ENCODE measurements at regions not wholly inside any gene's neighbourhood (a gene's known extent, or its start where the extent isn't known, plus 50 kb on each side); places are given as distances from the start of the nearest gene placed in this dataset.

- Mint-ChIP-seq H3K9me3 (peaks cover 14% of the 10 kb centered on the region), H3K36me3 (ENCODE audit: low read depth) (no peaks in the 10 kb centered on the region), H3K27ac (no peak overlapping the region), H3K4me1 (no peaks in the 10 kb centered on the region), H3K27me3 (no peaks in the 10 kb centered on the region), H3K4me3 (no peak overlapping the region)
- DNase-seq (no peak), ATAC-seq (no peak)
These were observed 1327.9 kb downstream of the BRINP3 start for GRCh38 chr1:189149547-189150375.

DNA sequence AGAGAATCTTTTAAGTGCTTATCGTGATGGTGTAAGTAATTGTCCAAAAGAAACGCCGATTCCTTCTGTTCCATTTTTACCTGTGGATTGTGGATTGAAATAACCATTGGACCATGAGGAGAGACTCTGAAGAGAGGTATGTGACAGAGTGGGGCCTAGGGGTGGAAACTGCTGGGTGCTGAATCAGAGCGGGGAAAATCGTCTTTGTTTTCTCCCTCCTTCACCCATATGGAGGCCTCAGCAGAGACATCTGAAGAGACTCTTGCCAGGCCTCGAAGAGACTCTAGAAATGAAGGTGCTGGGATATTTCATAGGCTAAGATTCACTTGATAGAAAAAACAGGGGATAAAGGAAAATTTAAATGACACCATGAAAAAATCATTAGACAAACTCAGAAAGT is 1327.0 kb downstream of the BRINP3 start:
- Mint-ChIP-seq H3K4me3 (no peak overlapping the region), H3K9me3 (peaks cover 10% of the 10 kb centered on the region), H3K4me1 (no peaks in the 10 kb centered on the region), H3K27ac (no peak overlapping the region), H3K27me3 (no peaks in the 10 kb centered on the region), H3K36me3 (ENCODE audit: low read depth) (no peaks in the 10 kb centered on the region)
- DNase-seq (no peak), ATAC-seq (no peak)

DNA sequence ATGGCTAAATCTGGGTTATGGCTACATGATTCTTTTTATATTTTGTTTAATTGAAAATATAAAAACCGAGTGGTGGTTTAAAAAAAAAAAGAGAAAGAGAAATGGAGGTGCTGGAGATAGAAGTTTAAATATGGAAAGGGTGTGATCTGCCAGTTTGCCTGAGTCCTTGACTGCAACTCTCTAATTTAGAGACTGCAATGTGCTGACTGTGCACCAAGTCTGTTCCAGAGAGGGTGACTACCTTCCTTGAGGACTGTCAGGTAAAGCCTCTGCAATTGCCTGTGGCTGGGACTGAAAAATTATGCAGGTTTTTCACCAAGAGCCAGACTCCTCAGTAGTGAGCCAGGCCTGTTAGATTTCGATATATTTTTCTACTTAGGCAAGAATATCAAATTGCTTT is 1326.3 kb downstream of the BRINP3 start:
- Mint-ChIP-seq H3K4me1 (no peaks in the 10 kb centered on the region), H3K9me3 (peaks cover 14% of the 10 kb centered on the region), H3K4me3 (no peak overlapping the region), H3K27ac (no peak overlapping the region), H3K36me3 (ENCODE audit: low read depth) (no peaks in the 10 kb centered on the region), H3K27me3 (no peaks in the 10 kb centered on the region)
- ATAC-seq (no peak), DNase-seq (no peak)

DNA sequence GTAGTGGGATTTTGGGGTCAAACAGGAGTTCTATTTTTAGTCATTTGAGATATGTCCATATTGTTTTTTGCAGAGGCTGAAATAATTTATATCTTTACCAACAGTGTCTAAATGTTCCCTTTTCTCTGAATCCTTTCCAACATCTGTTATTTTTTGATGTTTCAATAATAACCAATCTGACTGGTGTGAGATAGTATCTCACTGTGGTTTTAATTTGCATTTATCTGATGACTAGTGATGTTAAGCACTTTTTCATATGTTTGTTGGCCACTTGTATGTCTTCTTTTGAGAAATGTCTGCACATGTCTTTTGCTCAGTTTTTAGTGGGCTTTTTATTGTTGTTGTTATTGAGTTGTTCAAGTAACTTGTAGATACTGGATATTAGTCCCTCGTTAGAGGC is 1325.0 kb downstream of the BRINP3 start:
- H3K27ac Mint-ChIP-seq = no peak overlapping the region
- H3K4me1 Mint-ChIP-seq = no peaks in the 10 kb centered on the region
- no peaks in the 10 kb centered on the region for H3K27me3 Mint-ChIP-seq
- H3K4me3 Mint-ChIP-seq = no peak overlapping the region
- H3K36me3 Mint-ChIP-seq (ENCODE audit: low read depth) = no peaks in the 10 kb centered on the region
- no peak for DNase-seq
- no peak for ATAC-seq
- H3K9me3 Mint-ChIP-seq = peaks cover 20% of the 10 kb centered on the region

GRCh38 chr1:189158155-189158554 is 1319.5 kb downstream of the BRINP3 start:
- Mint-ChIP-seq H3K36me3 (ENCODE audit: low read depth) (no peaks in the 10 kb centered on the region), H3K9me3 (peaks cover 20% of the 10 kb centered on the region), H3K27ac (no peak overlapping the region), H3K4me3 (no peak overlapping the region), H3K4me1 (no peaks in the 10 kb centered on the region), H3K27me3 (no peaks in the 10 kb centered on the region)
- ATAC-seq (no peak), DNase-seq (no peak)

DNA sequence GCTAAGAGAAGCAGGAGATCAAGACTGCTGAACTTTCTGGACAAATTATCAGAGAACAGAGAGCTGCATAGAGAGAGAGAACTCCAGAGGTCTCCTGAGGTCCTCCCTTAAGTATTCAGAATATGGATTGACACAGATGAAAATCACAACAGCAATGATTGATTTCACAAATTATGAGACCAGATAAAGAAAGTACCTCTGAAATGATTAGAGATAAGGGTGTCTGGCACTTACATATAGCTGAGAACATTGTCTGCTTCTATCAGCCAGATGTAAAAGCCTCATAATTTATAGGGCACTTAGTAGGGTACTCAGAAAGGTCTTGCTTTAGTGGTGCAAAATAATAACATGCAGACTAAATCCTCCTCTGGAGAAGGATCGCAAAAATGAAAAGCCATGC is 1301.8 kb downstream of the BRINP3 start:
- no peak for DNase-seq
- H3K4me1 Mint-ChIP-seq = no peaks in the 10 kb centered on the region
- H3K27me3 Mint-ChIP-seq = no peaks in the 10 kb centered on the region
- no peaks in the 10 kb centered on the region for H3K36me3 Mint-ChIP-seq (ENCODE audit: low read depth)
- H3K9me3 Mint-ChIP-seq = peaks cover 17% of the 10 kb centered on the region
- ATAC-seq = no peak
- H3K4me3 Mint-ChIP-seq = no peak overlapping the region
- H3K27ac Mint-ChIP-seq = no peak overlapping the region

DNA sequence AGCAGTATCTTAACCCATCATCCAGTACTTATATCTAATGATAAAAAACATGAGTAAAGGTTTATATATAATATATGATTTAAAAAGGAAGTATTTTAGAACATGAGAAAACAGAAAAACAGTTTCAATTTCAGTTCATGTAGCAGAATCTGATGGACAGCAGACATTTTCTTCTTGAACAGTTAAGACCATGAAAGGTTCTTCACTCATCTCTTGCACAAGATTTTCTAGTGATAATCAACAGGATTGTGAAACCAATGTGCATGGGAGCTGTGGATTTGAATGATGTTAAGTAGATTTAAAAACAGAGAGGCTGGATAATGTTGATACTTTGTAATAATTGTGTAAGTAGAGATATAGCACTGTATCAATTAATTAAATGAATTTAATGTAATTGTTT is 1297.6 kb downstream of the BRINP3 start:
- Mint-ChIP-seq H3K4me3 (no peak overlapping the region), H3K4me1 (no peaks in the 10 kb centered on the region), H3K27ac (no peak overlapping the region), H3K27me3 (no peaks in the 10 kb centered on the region), H3K9me3 (peaks cover 13% of the 10 kb centered on the region), H3K36me3 (ENCODE audit: low read depth) (no peaks in the 10 kb centered on the region)
- ATAC-seq (no peak), DNase-seq (no peak)

GRCh38 chr1:189185097-189185496 is 1292.6 kb downstream of the BRINP3 start:
- Mint-ChIP-seq H3K9me3 (peaks cover 21% of the 10 kb centered on the region), H3K27me3 (no peaks in the 10 kb centered on the region), H3K27ac (no peak overlapping the region), H3K4me1 (no peaks in the 10 kb centered on the region), H3K36me3 (ENCODE audit: low read depth) (no peaks in the 10 kb centered on the region), H3K4me3 (no peak overlapping the region)
- ATAC-seq = no peak
- no peak for DNase-seq

- Mint-ChIP-seq H3K4me3 (no peak overlapping the region), H3K4me1 (no peaks in the 10 kb centered on the region), H3K9me3 (peaks cover 8% of the 10 kb centered on the region), H3K27me3 (no peaks in the 10 kb centered on the region), H3K27ac (no peak overlapping the region), H3K36me3 (ENCODE audit: low read depth) (no peaks in the 10 kb centered on the region)
- no peak for ATAC-seq
- no peak for DNase-seq
These were observed 1284.7 kb downstream of the BRINP3 start for GRCh38 chr1:189192741-189193520.

DNA sequence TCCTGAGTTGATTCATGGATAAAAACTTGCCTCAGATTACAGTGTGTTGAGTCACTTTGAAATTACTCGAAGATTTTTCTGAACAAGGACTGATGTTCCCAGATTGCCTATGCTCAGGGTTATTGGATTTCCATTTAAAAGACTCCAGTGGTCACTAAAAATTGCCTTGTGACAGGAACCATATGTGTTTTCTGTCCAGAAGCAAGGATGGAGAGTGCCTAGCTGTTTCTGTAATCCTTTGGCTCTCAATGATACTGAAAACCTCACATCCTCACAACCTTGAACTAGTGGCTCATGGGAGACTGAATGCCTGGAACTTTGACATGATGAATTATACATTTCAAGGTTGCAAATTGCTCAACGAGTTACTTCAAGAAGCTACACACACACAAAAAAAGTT is 1271.8 kb downstream of the BRINP3 start:
- H3K4me3 Mint-ChIP-seq = no peak overlapping the region
- no peaks in the 10 kb centered on the region for H3K36me3 Mint-ChIP-seq (ENCODE audit: low read depth)
- H3K4me1 Mint-ChIP-seq = no peaks in the 10 kb centered on the region
- H3K27me3 Mint-ChIP-seq = no peaks in the 10 kb centered on the region
- ATAC-seq = no peak
- H3K9me3 Mint-ChIP-seq = peaks cover 12% of the 10 kb centered on the region
- H3K27ac Mint-ChIP-seq = no peak overlapping the region
- DNase-seq = no peak

GRCh38 chr1:189206617-189207016 is 1271.0 kb downstream of the BRINP3 start:
- Mint-ChIP-seq H3K27me3 (no peaks in the 10 kb centered on the region), H3K27ac (no peak overlapping the region), H3K4me3 (no peak overlapping the region), H3K4me1 (no peaks in the 10 kb centered on the region), H3K9me3 (peaks cover 12% of the 10 kb centered on the region), H3K36me3 (ENCODE audit: low read depth) (no peaks in the 10 kb centered on the region)
- ATAC-seq (no peak), DNase-seq (no peak)

DNA sequence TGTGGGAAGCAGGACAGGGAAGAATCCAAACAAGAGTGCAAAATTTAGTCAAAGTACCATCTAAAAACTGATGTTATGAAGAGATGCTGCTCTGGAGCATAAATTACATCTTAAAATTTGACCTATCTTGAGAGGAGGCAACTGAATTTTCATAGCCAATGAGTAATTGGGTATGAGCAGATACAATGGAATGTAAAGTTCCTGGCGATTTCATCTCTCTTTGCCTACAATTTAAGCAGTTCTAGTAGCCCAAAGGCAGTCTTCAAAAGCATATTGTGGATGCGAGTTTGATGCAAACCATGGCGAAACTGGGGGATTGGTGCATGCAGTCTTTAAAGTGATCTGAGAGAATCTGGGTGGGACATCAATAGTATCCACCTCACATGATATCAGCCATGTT is 1265.9 kb downstream of the BRINP3 start:
- H3K4me3 Mint-ChIP-seq = no peak overlapping the region
- DNase-seq (no peak), ATAC-seq (no peak)
- H3K4me1 Mint-ChIP-seq = no peaks in the 10 kb centered on the region
- H3K27ac Mint-ChIP-seq = no peak overlapping the region
- no peaks in the 10 kb centered on the region for H3K27me3 Mint-ChIP-seq
- no peaks in the 10 kb centered on the region for H3K36me3 Mint-ChIP-seq (ENCODE audit: low read depth)
- H3K9me3 Mint-ChIP-seq = peaks cover 4% of the 10 kb centered on the region

DNA sequence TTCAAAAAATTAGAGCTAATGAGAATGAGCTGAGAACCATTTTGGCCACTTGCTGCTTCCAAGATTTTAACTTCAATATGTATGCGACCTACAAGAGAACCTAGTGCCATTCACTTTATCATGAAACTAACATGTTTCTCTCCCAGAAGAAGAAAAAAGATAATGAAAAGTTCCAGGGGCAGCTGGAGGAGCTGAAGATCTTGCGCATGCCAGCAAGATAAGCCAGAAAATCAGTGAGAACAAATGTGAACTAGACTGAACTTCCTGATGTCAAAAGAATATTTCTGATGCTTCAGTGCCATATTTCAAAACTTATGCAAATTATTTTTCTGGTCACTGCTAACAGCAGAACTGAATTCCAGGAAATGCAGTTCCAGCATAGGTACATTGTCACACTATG is 1265.1 kb downstream of the BRINP3 start:
- ATAC-seq (no peak), DNase-seq (no peak)
- Mint-ChIP-seq H3K27ac (no peak overlapping the region), H3K4me1 (no peaks in the 10 kb centered on the region), H3K4me3 (no peak overlapping the region), H3K9me3 (peaks cover 4% of the 10 kb centered on the region), H3K36me3 (ENCODE audit: low read depth) (no peaks in the 10 kb centered on the region), H3K27me3 (no peaks in the 10 kb centered on the region)

DNA sequence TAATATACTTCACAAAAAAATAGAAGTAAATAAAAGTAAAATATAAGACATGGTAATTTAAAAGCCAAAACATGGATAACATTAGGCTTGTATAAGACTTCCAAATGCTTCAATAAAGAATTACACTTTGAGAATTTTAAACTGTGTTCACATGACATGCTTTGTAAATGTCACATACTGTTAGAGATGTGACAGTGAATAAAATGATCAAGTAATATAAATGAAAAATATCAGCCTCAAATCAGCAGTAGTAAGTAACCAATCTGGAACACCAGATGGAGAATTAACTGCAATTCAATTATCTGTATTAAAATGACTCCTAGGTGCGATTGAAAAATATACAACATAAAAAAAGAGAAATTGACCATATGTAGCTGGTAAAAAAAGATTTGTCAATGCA is 1260.8 kb downstream of the BRINP3 start:
- H3K27me3 Mint-ChIP-seq = no peaks in the 10 kb centered on the region
- H3K4me3 Mint-ChIP-seq = no peak overlapping the region
- H3K36me3 Mint-ChIP-seq (ENCODE audit: low read depth) = no peaks in the 10 kb centered on the region
- ATAC-seq (no peak), DNase-seq (no peak)
- H3K9me3 Mint-ChIP-seq = peaks cover 4% of the 10 kb centered on the region
- H3K4me1 Mint-ChIP-seq = no peaks in the 10 kb centered on the region
- no peak overlapping the region for H3K27ac Mint-ChIP-seq

DNA sequence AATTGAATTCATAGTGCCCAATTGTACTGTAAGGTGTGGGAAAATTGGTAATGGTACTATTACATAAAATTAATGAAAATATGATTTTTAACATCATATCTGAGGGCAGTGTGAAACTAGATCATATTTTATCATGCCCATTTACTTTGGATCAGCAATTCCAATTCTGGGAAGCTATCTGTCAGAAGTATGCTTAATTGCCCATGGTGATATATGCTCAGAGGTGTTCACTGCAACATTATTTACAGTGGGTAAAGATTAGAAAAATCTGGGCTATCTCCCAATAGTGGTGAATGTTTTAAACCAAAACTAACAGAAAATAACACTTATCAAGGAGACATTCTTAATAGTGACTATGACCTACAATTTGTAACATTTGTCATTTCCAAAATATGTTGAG is 1260.0 kb downstream of the BRINP3 start:
- Mint-ChIP-seq H3K4me3 (no peak overlapping the region), H3K4me1 (no peaks in the 10 kb centered on the region), H3K27ac (no peak overlapping the region), H3K9me3 (peaks cover 4% of the 10 kb centered on the region), H3K27me3 (no peaks in the 10 kb centered on the region), H3K36me3 (ENCODE audit: low read depth) (no peaks in the 10 kb centered on the region)
- DNase-seq (no peak), ATAC-seq (no peak)

Data from activated naive CD8-positive, alpha-beta T cell treated with anti-CD3 and anti-CD28 coated beads, Interleukin-2, amount 50 U/mL, for 24 hours (primary cell).